ENCODE measurements at regions not wholly inside any gene's neighbourhood (a gene's known extent, or its start where the extent isn't known, plus 50 kb on each side); places are given as distances from the start of the nearest gene placed in this dataset.
"Not testable (repeated sequence)": the region's sequence is repeated elsewhere in the genome, so short reads cannot be mapped to it uniquely, and the experiment has no call there.

- DNase-seq = no peak
Observed at GRCh38 chr4:24195991-24196736, 306.3 kb upstream of the PPARGC1A start.

- no peak for DNase-seq
Observed at GRCh38 chr4:24192018-24192641, 302.3 kb upstream of the PPARGC1A start.

GRCh38 chr4:24190761-24191695, 301.2 kb upstream of the PPARGC1A start:
- DNase-seq = peak; percentile 17

GRCh38 chr4:24188459-24188858, 298.6 kb upstream of the PPARGC1A start:
- DNase-seq = no peak

GRCh38 chr4:24186466-24186865, 296.6 kb upstream of the PPARGC1A start:
- DNase-seq = no peak

- DNase-seq = no peak
Observed at GRCh38 chr4:24181005-24181404, 291.2 kb upstream of the PPARGC1A start.

GRCh38 chr4:24180586-24180985, 290.7 kb upstream of the PPARGC1A start:
- no peak for DNase-seq

GRCh38 chr4:24179201-24179840, 289.5 kb upstream of the PPARGC1A start:
- no peak for DNase-seq

- not testable (repeated sequence) for DNase-seq
Observed at GRCh38 chr4:24177443-24177842, 287.6 kb upstream of the PPARGC1A start.

- DNase-seq = no peak
Observed at GRCh38 chr4:24175707-24176106, 285.9 kb upstream of the PPARGC1A start.

GRCh38 chr4:24174602-24175001, 284.8 kb upstream of the PPARGC1A start:
- DNase-seq = no peak

GRCh38 chr4:24172406-24172805, 282.6 kb upstream of the PPARGC1A start:
- no peak for DNase-seq

GRCh38 chr4:24169956-24170355, 280.1 kb upstream of the PPARGC1A start:
- DNase-seq = no peak

GRCh38 chr4:24168658-24169057, 278.8 kb upstream of the PPARGC1A start:
- no peak for DNase-seq

GRCh38 chr4:24166501-24166900, 276.7 kb upstream of the PPARGC1A start:
- no peak for DNase-seq

- no peak for DNase-seq
Observed at GRCh38 chr4:24164797-24165196, 274.9 kb upstream of the PPARGC1A start.

GRCh38 chr4:24164054-24164693, 274.3 kb upstream of the PPARGC1A start:
- DNase-seq = no peak

GRCh38 chr4:24163314-24163713, 273.5 kb upstream of the PPARGC1A start:
- no peak for DNase-seq

- DNase-seq = no peak
Observed at GRCh38 chr4:24160358-24160757, 270.5 kb upstream of the PPARGC1A start.

GRCh38 chr4:24158031-24158430, 268.2 kb upstream of the PPARGC1A start:
- no peak for DNase-seq

GRCh38 chr4:24150034-24150433, 260.2 kb upstream of the PPARGC1A start:
- DNase-seq = no peak

- no peak for DNase-seq
Observed at GRCh38 chr4:24146127-24146526, 256.3 kb upstream of the PPARGC1A start.

- no peak for DNase-seq
Observed at GRCh38 chr4:24145591-24145990, 255.7 kb upstream of the PPARGC1A start.
